ENCODE measurements at regions not wholly inside any gene's neighbourhood (a gene's known extent, or its start where the extent isn't known, plus 50 kb on each side); places are given as distances from the start of the nearest gene placed in this dataset.

DNA sequence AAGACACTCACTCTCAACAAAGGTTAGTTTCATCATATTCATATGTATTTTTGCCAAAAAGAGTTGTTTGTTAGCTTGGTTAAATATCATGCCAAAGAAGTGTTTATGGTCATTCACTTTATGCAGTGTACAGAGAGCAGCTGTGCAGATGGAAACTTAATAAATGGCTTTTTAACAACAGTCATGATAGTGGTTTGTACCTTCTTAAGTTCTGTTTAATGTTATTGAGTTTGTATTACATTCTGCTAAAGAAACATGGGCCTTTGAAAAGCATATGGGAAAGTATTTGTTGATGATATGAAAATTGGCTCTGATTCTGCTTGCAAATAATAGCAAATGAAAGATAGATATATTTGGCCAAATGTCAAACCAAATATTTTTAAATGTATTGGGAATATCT, 607.3 kb downstream of the NCAM2 start:
- no peak for DNase-seq

DNA sequence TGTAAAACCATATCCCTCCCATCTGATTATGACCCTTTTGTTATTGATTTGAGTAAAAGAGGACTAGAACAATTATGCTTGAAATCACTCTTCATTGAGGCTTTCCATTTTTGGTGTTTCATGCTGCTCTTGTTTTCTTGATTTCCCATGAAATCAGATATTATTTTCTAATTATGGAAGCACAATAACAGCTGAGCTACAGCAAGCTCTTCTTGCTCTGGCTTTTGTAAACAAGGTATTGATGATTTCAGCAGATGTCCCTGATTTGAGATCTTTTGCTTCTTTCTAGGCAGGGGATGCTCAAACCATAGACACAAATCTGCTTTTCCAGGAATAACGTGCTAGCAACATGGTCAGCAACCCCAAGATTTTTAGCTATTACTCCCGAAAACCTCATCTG, 607.8 kb downstream of the NCAM2 start:
- DNase-seq = no peak

DNA sequence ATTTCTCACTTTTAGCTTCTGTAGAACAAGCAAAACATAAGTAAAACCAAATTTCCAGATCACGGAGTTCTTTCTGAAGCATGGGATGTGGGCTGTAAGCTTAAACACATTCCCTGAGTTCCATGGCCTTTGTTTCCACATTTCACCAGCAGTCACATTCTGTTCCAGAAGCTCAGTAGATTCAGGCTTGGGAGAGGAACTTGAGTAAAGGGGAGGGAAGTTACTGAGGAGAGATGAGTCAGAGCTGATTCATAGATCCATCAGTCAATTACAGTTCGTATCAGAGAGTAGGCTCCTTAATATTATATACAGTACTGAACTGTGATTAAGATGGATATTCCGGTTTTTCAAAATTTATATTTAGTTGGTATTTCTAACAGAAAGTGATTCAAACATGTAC, 614.3 kb downstream of the NCAM2 start:
- no peak for DNase-seq

DNA sequence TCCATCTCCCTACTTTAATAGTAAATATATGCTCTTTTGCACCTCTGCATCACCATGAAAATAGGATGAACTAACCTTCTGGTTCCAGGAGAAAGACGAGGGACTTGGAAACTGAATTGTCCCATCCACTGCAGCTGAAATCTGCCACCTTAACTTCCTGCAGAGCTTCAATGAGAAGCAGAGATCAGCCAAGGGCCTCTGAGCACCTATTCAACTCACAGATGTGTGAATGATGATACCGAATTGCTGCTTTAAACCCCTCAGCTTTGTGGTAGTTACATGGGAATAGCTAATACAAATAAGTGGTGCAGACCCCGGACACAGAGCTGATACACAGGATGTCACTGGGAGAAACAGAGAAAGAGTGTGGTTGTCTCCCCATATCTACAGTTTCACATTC, 616.8 kb downstream of the NCAM2 start:
- DNase-seq = no peak

DNA sequence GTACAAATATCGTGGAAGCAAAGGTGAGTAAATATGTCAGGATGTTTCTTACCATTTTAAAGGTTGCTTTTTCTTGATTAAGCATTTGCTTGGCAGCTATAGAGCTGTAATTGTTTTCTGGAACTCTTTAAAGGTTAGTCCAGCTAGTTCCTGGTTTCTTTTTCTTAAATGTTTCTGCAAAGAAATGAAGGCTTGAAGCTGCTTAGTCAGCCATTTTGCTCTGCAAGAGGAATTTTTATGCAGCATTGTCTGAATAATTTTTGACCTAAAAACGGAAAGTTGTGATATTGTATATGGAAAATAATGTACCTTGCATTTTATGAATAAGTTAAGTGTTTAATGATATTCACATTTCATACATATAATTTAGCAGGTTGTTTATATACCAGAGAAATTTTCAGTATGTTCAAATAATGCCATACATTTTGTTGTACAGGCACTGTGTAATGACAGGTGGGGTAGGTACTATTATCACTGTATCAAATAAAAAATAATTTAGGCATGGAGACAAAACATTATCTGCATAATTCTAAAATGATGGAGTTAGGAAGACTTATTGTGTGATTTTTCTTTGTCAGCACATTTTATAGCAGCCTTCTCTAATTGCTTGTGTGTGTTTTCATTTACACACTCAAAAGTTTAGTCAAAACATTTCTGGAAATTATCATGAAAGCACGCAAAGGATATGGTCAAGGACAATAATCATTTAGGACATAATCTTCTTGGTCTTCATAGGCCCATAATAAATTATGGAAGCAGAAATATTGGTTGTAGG, 624.4 kb downstream of the NCAM2 start:
- no peak for DNase-seq

DNA sequence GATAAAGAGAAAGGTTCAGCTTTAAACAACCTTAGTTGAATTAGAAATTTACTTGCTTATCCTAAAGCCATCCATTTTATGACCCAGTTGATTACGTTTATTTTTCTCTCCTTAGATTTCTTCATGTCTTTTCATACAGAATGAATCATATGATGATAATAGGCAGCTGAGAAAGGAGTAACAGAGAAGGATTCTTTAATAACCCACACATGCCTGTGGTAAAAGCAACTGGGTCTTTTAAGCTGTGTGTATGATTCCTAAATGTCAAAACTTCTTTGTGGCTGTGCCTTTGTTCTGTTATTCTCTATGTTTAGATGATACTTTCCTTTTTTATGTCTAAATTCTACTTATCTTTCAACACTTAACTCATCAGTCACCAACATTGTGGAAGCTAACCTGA, 626.5 kb downstream of the NCAM2 start:
- no peak for DNase-seq

DNA sequence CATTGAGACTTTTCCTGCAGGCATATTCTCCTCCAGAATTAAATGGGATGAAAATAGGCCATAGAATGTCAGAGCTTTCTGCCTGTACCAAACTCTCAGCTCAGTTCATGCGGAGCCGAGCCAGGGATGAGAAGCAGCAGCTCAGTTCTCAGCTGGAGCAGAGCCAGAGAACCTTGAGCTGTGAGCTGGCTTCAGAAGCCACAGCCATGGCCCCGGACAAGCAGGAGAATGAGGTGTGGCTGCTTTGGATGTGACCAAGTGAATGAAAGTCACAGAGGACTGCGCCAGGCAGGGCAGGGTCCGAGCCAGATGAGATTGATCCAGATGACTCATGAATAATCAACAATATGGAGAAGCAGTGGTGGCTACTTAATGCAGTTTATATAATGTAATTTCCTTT, 633.8 kb downstream of the NCAM2 start:
- no peak for DNase-seq

DNA sequence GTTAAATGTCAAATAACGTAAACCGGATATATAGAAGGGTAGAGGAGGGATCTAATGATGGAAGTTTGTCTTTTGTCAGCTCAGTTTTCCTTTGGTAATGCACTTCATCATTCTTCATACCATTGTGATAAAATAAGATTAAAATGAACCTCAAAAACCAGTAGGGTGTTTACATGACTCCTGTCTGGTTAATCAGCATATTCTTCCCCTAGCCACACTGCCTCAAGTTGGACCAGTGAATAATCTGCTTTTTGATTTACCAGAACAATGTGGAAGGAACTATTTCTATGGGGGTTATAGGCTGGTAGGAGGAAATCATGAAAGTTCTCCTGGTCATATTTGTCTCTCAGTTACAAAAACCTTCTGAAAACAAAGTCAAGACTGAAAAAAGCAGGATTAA, 634.7 kb downstream of the NCAM2 start:
- DNase-seq = no peak

DNA sequence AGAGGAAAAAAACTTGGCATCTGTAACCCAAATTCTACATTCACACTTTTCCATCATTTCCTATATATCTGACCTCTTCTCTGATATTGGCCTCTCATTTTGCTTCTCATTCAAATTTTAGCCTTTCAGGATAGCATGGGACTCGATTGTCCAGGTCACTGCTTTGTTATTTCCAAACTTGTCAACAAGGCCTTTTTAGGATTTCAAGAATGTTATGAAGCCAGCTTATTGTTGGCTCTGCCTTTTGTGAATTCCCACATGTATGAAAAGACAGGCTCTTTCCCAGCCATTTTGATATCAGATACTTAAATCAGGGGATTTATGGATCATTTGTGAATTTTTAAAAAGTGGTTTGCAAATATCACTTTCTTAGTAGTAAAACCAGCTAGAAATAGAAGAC, 663.5 kb downstream of the NCAM2 start:
- no peak for DNase-seq

DNA sequence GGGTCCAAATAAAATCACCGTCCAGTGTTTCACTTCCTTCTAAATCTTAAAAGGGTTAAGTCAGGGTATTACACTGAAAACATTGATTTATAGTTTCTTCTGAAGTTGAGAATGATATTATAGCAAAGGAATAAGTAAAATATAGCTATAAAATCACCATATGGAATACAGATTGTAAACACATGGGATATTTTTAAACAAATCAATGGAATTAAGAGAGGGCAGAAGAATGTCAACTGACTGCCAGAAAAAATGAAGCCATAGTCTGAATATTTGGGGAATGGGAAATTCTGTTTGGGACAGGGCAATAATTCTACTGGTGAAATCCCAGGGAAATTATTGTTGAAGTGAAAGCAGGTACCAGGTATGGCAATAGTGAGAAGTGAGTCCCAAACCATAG, 664.6 kb downstream of the NCAM2 start:
- DNase-seq = no peak

DNA sequence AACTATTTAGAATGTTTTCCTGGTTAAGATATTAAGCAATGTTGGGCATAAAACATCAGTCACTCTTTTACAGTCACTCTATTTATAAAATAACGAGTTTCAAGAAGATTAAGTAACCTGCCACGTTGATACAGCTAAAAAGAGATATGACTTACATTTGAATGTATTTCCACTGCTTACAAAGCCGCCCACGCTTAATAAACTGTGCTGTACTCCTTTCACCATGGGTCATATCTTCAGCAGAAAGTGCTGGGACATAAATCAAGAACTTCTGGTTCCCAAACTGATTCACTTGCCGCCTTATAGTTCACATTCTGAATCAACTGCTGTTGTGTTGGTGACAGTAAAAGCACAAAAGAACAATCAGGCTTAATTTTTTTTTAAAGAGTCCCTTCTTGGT, 666.7 kb downstream of the NCAM2 start:
- no peak for DNase-seq

DNA sequence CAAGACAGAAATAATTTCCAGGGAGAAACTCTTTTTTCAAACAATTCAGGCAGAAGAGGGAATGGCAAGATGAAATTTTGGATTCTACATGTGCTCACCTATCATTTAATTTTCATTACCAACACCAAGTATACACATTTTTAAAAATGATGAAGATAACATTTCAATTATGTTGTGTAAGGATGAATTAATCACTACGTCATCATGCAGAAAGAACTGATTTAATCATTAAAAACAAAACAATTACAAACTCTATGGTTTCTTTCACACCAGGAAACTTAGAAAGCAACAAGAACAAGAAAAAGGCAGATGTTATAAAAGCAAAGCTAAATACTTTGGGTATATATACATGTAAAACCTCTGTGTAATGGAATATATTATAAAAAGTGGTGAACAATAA, 668.5 kb downstream of the NCAM2 start:
- no peak for DNase-seq

DNA sequence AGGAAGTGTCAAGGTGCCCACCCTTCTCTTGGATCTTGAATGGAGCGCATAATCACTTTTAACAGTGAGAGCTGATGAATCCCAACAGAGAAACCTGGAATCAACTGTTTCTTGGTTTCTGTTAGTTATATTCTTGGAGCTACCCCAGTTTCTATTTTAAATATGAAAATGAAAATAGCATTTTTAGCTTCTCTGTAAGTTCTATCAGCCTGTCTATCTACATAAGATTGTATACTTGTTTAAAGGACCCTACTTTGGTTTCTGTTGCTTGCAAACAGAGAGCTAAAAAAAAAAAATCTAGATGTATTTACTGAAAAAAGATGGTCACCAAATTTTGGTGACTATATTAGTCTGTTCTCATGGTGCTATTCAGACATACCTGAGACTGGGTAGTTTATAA, 670.0 kb downstream of the NCAM2 start:
- DNase-seq = no peak

DNA sequence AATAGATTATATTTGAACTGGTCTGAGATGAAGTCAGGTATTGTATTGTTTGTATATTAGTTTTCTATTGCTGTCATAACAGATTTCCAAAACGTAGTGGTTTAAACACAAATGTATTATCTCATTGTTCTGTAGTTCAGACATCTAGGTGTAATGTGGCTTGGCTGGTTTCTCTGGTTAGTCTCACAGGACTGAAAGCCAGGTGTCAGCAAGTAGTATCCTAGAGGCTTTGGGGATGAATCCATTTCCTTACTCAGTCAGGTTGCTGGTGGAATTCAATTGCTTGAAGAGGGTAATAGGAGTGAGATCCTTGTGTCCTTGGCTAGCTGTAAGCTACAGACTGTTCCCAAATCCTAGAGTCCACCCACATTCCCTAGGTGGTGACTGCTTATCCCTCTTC, 675.8 kb downstream of the NCAM2 start:
- DNase-seq = no peak

DNA sequence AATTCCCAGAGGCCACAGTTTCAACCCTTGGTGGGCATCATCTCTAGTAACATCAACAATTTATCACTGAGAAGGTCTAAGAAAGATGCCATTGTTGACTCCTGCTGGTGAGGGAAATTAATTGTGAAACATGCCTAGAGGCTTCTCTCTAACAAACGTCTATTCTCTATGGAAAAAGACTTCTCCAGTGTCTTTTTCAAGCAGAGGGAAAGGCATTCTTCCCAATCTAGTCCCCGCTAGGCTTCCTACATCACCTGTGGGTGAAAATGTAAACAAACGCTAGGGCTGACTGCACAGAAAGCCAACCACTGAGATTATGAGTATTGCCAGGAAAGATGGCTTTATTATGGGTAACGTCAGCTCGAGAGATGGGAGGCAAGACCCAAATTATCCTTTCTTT, 677.4 kb downstream of the NCAM2 start:
- DNase-seq = no peak

DNA sequence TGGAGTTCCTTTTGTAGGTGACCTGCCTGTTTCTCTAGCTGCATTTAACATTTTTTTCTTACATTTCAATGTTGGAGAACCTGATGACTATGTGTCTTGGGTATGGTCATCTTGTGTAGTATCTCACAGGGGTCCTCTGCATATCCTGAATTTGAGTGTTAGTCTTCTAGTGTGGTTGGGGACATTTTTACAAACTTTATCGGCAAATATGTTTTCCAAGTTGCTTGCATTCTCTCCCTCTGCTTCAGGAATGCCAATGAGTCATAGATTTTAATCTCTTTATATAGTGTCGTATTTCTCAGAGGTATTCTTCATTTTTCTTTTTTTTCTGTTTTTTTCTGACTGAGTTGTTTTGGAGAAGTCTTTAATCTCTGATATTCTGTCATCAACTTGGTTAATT, 684.0 kb downstream of the NCAM2 start:
- no peak for DNase-seq

DNA sequence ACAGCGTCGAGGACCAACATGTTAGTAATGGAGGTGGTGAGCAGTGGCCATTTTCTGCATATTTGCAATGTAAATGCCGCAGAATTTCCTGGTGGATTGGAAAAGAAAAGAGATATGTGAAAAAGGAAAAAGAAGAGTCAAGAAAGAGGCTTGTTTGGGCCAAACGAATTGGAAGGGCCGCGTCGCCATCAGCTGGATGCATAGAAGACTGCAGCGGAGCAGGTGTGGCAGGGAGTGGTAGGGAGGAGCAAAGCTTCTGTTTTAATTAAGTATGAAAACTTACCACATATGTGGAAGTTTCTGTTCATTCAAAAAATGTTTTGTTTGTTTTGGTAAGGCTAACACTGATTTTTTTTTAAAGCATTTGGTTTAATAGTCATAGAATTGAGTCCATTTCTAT, 690.7 kb downstream of the NCAM2 start:
- DNase-seq = no peak

DNA sequence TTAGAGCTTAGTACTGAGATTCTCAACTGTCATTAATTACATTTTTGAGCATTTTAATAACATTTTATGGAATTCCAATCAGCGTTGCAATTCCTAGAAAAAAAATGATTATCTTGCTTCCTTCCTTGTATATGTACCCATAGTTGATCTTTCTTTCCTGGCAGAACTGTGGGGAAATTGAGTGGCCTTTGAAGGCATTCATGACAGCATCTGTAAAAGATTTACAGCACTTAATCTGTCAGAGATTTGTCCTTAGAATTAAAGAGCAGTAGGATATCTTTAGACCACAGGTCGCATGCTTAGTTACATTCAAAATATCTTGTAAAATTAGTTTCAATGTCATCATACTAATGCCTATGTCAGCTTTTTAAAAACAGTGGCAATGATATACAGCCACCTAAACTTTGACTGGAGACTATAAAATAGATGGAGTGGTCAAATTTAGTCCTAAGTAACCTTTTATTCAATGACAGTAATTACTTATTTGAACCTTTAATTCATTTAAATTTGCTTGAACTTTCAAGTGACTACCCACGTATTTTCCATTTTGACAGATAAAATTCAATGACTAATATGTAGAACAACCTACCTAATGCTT, 692.0 kb downstream of the NCAM2 start:
- DNase-seq = no peak

DNA sequence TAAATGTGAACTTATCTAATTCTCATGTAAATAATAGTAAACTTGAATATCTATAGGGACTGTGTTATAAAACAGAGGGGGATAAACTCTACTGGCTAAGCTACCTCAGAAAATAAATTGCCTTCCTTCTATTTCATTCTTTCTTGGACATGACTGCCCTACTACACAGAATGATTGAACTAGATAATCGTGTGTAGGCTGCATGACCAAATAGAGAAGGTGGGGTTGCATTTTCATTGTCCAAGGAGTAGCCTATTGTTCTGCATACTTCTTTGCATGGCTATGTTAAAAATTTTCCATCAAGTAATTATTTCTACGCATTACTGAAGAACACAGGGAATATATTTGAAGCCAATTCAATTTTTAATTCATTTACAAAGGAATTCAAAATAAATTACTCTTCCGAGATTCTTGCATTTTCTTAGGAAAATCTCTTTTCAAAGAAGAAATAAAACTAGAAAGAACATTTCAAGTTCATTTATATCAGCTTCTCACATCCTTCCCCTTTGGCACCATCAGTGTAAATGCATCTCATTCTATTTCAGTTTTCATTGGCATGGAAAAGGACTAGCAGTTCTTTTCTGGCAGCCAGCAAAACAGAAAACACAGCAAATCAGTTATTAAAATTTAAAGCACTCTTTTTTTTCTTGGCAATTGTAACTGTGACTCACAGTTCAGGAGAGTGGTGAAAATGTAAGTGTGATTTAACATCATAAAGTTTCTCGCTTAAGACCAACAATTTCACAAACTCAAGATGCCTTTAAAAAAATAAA, 714.7 kb downstream of the NCAM2 start:
- no peak for DNase-seq

DNA sequence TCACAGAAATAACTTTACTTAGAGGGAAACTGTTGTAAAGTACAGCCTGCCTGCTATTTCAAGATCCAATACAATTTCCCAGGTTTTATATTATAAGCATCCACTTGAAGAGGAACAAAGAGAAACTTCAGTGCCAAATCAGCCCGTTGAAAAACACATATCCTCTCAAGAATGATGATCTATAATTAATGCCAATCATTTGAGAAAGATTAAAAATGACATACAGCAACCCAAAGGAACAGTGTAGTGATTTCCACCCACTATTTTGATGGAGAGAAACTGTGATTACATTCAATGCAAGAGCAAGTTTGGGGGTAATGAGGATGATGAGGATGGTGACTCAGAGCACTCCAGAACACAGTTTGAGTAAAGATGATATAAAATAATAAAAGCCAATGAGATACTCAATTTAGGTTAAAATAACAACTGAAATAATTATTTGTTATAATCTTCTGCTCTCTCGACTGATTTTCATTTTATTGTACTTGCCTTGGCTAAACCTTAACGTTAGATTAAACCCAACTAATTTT, 715.5 kb downstream of the NCAM2 start:
- DNase-seq = no peak

DNA sequence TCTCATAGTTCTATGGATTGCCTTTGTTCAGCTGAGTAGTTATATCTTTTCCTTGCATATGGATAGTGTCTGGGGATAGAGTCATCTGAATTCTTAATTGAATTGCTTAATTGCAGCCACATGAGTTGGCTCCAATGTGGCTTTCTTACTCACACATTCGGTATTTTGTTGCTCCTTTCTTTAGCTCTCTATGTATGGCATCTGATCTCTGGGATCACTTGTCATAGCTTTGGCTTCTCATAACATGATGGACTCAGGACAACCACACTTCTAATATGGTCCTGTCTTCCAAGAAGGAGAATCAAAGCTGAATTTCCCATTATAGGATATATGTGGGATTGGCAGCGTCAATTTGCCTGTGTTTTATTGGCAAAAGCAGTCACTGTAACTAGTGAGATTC, 716.2 kb downstream of the NCAM2 start:
- DNase-seq = no peak

DNA sequence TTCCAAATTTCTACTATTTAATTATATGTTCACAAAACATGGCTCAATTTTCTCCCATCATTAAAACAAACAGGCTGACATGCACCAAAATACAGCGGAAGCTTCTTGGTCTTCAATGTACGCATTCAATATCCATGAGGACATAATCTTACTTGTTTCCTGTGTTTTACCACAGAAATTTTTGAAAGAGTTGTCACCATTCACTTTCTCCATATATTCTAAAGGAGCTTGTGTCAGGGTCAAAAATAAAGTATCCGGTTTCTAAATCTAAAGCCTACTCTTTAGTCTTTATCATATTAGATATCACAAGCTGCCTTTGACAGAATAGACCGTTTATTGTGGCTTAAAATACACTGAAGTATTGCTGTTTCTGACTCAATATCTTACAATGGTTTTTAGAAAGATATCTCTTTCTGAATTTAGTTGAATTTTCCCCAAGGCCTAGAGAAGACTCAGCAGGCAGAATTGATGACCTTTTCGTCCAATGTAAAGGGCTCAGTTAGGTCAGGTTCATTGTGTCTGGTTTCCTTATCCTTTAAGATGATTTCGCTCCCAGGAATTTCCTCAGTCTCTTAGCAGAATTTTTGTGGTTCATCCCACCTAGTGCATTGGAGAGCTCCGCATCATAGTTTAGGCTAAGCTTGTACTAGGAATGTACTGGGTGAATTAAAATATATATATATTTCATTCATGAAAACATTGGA, 717.2 kb downstream of the NCAM2 start:
- DNase-seq = no peak

DNA sequence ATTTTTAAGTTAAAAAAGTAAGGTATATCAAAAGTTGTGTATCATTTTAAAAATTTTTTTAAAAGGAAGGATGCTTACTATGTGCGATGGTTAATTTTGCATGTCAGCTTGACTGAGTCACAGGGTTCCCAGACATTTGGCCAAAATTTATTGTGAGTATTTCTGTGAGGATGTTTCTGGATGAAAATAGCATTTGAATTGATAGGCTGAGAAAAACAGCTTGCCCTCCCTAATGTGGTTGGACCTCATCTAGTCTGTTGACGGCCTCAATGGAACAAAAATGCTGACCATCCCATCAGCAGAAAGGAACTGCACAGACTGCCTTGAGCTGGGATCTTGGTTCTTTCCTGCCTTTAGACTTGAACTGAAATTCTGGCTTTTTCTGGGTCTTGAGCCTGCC, 724.5 kb downstream of the NCAM2 start:
- no peak for DNase-seq

Measured in DMS153 (cell line).